Neural cell (in vitro differentiated cells): ENCODE measurements at regions not wholly inside any gene's neighbourhood (a gene's known extent, or its start where the extent isn't known, plus 50 kb on each side); places are given as distances from the start of the nearest gene placed in this dataset.

Source experiments
- CTCF ChIP-seq: fragments of 450-650 bp; IDR thresholded peaks from 2 replicates; pipeline ENCODE4 v1.5.1; 2014; ENCODE audit warnings: antibody characterized with exemption, mild to moderate bottlenecking, moderate library complexity; ENCODE audit not compliant: poor library complexity, severe bottlenecking
- EP300 ChIP-seq: fragments of 450-650 bp; conservative IDR thresholded peaks from 2 replicates; pipeline ENCODE4 v1.6.1; 2014; ENCODE audit warnings: antibody characterized with exemption, mild to moderate bottlenecking, moderate library complexity; ENCODE audit not compliant: poor library complexity, severe bottlenecking
- RAD21 ChIP-seq: fragments of 450-650 bp; conservative IDR thresholded peaks from 2 replicates; pipeline ENCODE4 v1.6.1; 2014; ENCODE audit warnings: antibody characterized with exemption, mild to moderate bottlenecking, moderate library complexity

- TF ChIP-seq CTCF (no peak), EP300 (no peak), RAD21 (no peak)
These were observed 184.3 kb downstream of the SOX4 start for GRCh38 chr6:21777846-21778245.
